HFFc6 (cell line): ENCODE measurements at regions not wholly inside any gene's neighbourhood (a gene's known extent, or its start where the extent isn't known, plus 50 kb on each side); places are given as distances from the start of the nearest gene placed in this dataset.

Experiments used
- DNase-seq: peaks from one replicate; pipeline ENCODE4 v3.0.0-alpha.2; 2018
- H3K27ac Mint-ChIP-seq: 2 replicates; pipeline ENCODE4 v1.8.0; 2020; ENCODE audit warnings: mild to moderate bottlenecking, mixed read lengths
- H3K27me3 Mint-ChIP-seq: 2 replicates; pipeline ENCODE4 v1.8.0; 2021; ENCODE audit warnings: mild to moderate bottlenecking, moderate library complexity, mixed read lengths; ENCODE audit not compliant: insufficient read depth
- H3K36me3 Mint-ChIP-seq: 2 replicates; pipeline ENCODE4 v1.8.0; 2021; ENCODE audit warnings: low read depth, mixed read lengths
- H3K4me1 Mint-ChIP-seq: 2 replicates; pipeline ENCODE4 v1.8.0; 2020; ENCODE audit warnings: low read depth, mixed read lengths
- H3K4me3 Mint-ChIP-seq: 2 replicates; pipeline ENCODE4 v1.8.0; 2020; ENCODE audit warnings: mild to moderate bottlenecking, moderate library complexity, mixed read lengths
- H3K9me3 Mint-ChIP-seq: 2 replicates; pipeline ENCODE4 v1.8.0; 2020; ENCODE audit warnings: mild to moderate bottlenecking, mixed read lengths
- TF ChIP-seq, protein P1 (sequence below): fragments of 200-600 bp; sonication (generic); IDR thresholded peaks from 2 replicates; pipeline ENCODE4 v1.5.0; 2021; ENCODE audit warnings: antibody characterized with exemption, mild to moderate bottlenecking

DNA sequence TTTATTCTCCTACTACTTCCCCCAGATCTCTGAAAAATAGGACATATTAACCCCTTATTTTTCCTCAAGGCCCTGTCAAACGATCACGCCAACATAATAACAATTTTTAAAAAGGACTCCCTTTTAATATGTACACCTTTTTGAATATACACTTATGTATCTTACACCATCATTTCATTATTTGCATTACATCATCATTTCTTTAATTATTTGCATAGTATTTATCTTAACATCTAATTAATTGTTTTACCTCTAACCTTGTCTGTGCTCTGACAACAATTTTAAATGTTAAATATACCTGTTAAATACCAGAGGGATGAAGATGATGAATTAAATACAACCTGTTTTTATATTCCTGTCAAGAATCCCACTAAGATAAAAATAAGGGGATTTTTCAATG is 432.2 kb downstream of the PTPRC start:
- Mint-ChIP-seq H3K4me3 (no peak overlapping the region), H3K36me3 (no peaks in the 10 kb centered on the region), H3K27me3 (no peaks in the 10 kb centered on the region), H3K27ac (no peak overlapping the region), H3K4me1 (peaks cover 7% of the 10 kb centered on the region), H3K9me3 (no peaks in the 10 kb centered on the region)
- TF ChIP-seq, protein P1, sequence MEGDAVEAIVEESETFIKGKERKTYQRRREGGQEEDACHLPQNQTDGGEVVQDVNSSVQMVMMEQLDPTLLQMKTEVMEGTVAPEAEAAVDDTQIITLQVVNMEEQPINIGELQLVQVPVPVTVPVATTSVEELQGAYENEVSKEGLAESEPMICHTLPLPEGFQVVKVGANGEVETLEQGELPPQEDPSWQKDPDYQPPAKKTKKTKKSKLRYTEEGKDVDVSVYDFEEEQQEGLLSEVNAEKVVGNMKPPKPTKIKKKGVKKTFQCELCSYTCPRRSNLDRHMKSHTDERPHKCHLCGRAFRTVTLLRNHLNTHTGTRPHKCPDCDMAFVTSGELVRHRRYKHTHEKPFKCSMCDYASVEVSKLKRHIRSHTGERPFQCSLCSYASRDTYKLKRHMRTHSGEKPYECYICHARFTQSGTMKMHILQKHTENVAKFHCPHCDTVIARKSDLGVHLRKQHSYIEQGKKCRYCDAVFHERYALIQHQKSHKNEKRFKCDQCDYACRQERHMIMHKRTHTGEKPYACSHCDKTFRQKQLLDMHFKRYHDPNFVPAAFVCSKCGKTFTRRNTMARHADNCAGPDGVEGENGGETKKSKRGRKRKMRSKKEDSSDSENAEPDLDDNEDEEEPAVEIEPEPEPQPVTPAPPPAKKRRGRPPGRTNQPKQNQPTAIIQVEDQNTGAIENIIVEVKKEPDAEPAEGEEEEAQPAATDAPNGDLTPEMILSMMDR = no peak
- no peak for DNase-seq

- Mint-ChIP-seq H3K27ac (no peak overlapping the region), H3K9me3 (no peaks in the 10 kb centered on the region)
Observed at GRCh38 chr1:199073166-199073565, 434.3 kb downstream of the PTPRC start.

GRCh38 chr1:199075792-199076191 is 437.0 kb downstream of the PTPRC start:
- no peaks in the 10 kb centered on the region for H3K36me3 Mint-ChIP-seq
- peaks cover 7% of the 10 kb centered on the region for H3K4me1 Mint-ChIP-seq
- no peak overlapping the region for H3K4me3 Mint-ChIP-seq
- no peak for DNase-seq
- H3K27me3 Mint-ChIP-seq = no peaks in the 10 kb centered on the region
- TF ChIP-seq, protein P1 = no peak
- H3K9me3 Mint-ChIP-seq = no peaks in the 10 kb centered on the region
- H3K27ac Mint-ChIP-seq = no peak overlapping the region

More at GRCh38 chr1:199073166-199073565, 434.3 kb downstream of the PTPRC start:
- no peaks in the 10 kb centered on the region for H3K27me3 Mint-ChIP-seq
- no peak for DNase-seq
- H3K36me3 Mint-ChIP-seq = no peaks in the 10 kb centered on the region
- H3K4me3 Mint-ChIP-seq = no peak overlapping the region
- TF ChIP-seq, protein P1 = no peak
- peaks cover 7% of the 10 kb centered on the region for H3K4me1 Mint-ChIP-seq

GRCh38 chr1:199079994-199080393 is 441.2 kb downstream of the PTPRC start:
- TF ChIP-seq, protein P1 = no peak
- Mint-ChIP-seq H3K27ac (no peak overlapping the region), H3K4me3 (no peak overlapping the region), H3K36me3 (no peaks in the 10 kb centered on the region), H3K27me3 (no peaks in the 10 kb centered on the region), H3K4me1 (peaks cover 17% of the 10 kb centered on the region), H3K9me3 (no peaks in the 10 kb centered on the region)
- no peak for DNase-seq

DNA sequence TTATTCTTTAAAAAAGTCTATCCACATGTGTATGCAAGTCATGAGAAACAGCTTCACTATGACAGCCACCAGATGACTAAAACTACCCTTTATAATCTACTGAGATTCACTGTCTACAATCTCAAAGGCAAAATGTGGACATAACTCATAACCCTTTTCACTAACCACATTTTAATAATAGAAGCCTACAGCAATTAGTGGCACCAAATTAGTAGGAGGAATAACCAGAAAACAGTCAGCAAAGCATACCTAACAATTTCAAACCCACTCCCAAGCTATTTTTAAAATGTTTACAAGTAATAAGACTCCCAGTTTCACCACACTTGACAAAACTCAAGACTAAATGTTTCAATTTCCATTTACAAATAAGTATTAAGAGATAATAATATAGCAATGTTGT is 442.9 kb downstream of the PTPRC start:
- no peaks in the 10 kb centered on the region for H3K36me3 Mint-ChIP-seq
- no peak overlapping the region for H3K4me3 Mint-ChIP-seq
- no peak for DNase-seq
- no peaks in the 10 kb centered on the region for H3K27me3 Mint-ChIP-seq
- no peaks in the 10 kb centered on the region for H3K9me3 Mint-ChIP-seq
- H3K27ac Mint-ChIP-seq = no peak overlapping the region
- TF ChIP-seq, protein P1 = no peak
- H3K4me1 Mint-ChIP-seq = peaks cover 18% of the 10 kb centered on the region
